H1 (cell line): ENCODE measurements at regions not wholly inside any gene's neighbourhood (a gene's known extent, or its start where the extent isn't known, plus 50 kb on each side); places are given as distances from the start of the nearest gene placed in this dataset.

Experiments
- CTCF ChIA-PET: fragments of 300-600 bp; sonication (Branson Sonifier 250); formaldehyde crosslinking; loops from one replicate; lab custom pipeline; 2021; ENCODE audit not compliant: partially characterized antibody; lab: Charles Lee
- POLR2A ChIA-PET: fragments of 300-600 bp; sonication (Branson Sonifier 250); formaldehyde crosslinking; loops from one replicate; lab custom pipeline; 2021; ENCODE audit warnings: inconsistent platforms; ENCODE audit not compliant: partially characterized antibody; lab: Charles Lee
- DNase-seq, 2 experiments: peaks; one replicate each; pipeline versions ENCODE4 v3.0.0 to v3.0.0-alpha.2; 2010 to 2022; ENCODE audit warnings: low spot score in 2 of 2, low read depth in 1 of 2, mixed read lengths in 1 of 2
- FAIRE-seq: peaks from 2 replicates; lab custom pipeline; 2011; peaks lifted over from hg19 to GRCh38; lab: Jason Lieb, UNC
- H2AFZ ChIP-seq: 2 replicates; pipeline ENCODE4 v1.8.1; 2012; ENCODE audit warnings: low read length, inconsistent platforms
- H2AK5ac ChIP-seq: 2 replicates; pipeline ENCODE4 v1.6.1; 2013; ENCODE audit warnings: low read depth, low read length
- H2BK120ac ChIP-seq: replicated peaks from 2 replicates; pipeline ENCODE3; 2013; ENCODE audit warnings: low read depth, low read length, inconsistent platforms
- H2BK12ac ChIP-seq: 2 replicates; pipeline ENCODE4 v1.6.1; 2013; ENCODE audit warnings: low read depth, low read length
- H2BK15ac ChIP-seq: 2 replicates; pipeline ENCODE4 v1.6.1; 2013; ENCODE audit warnings: low read length
- H2BK20ac ChIP-seq: 2 replicates; pipeline ENCODE4 v1.6.1; 2013; ENCODE audit warnings: low read length
- H2BK5ac ChIP-seq: 2 replicates; pipeline ENCODE4 v1.6.1; 2013; ENCODE audit warnings: low read depth, low read length
- H3K14ac ChIP-seq: 2 replicates; pipeline ENCODE4 v1.6.1; 2013; ENCODE audit warnings: inconsistent platforms; ENCODE audit not compliant: insufficient read length
- H3K18ac ChIP-seq: 2 replicates; pipeline ENCODE4 v1.6.1; 2013; ENCODE audit warnings: low read length; ENCODE audit errors: extremely low read depth
- H3K23ac ChIP-seq: 2 replicates; pipeline ENCODE4 v1.6.1; 2013; ENCODE audit warnings: inconsistent platforms; ENCODE audit not compliant: insufficient read length
- H3K23me2 ChIP-seq: 2 replicates; pipeline ENCODE4 v1.6.1; 2013; ENCODE audit warnings: low read depth, low read length
- H3K27ac ChIP-seq: 2 replicates; pipeline ENCODE4 v1.6.1; 2011; ENCODE audit warnings: low read depth, low read length, inconsistent platforms
- H3K27me3 ChIP-seq, 4 experiments: replicated peaks in 1 of 4; 1 replicate in 1 of 4; 2 replicates in 3 of 4; pipeline versions ENCODE4 v1.6.1 to v1.8.1; 2011 to 2013; ENCODE audit warnings: low read length in 3 of 4, mild to moderate bottlenecking in 3 of 4, inconsistent platforms in 2 of 4, mixed read lengths in 2 of 4, moderate library complexity in 1 of 4; ENCODE audit not compliant: control insufficient read depth in 3 of 4, insufficient read depth in 3 of 4; ENCODE audit errors: extremely low read depth in 1 of 4
- H3K36me3 ChIP-seq, 4 experiments: 2 replicates each; pipeline versions ENCODE4 v1.6.1 to v1.8.1; 2011 to 2013; ENCODE audit warnings: mild to moderate bottlenecking in 4 of 4, low read length in 3 of 4, moderate library complexity in 2 of 4, control low read depth in 1 of 4, inconsistent platforms in 1 of 4; ENCODE audit not compliant: insufficient read depth in 4 of 4, control insufficient read depth in 2 of 4
- H3K4ac ChIP-seq: replicated peaks from 2 replicates; pipeline ENCODE3; 2013; ENCODE audit warnings: low read length, low read depth, mixed read lengths, inconsistent platforms; ENCODE audit not compliant: insufficient read length
- H3K4me1 ChIP-seq, 4 experiments: replicated peaks in 1 of 4; 1 replicate in 1 of 4; 2 replicates in 3 of 4; pipeline versions ENCODE4 v1.6.1 to v1.8.1; 2011 to 2013; ENCODE audit warnings: low read length in 3 of 4, inconsistent platforms in 2 of 4, mixed read lengths in 1 of 4; ENCODE audit not compliant: insufficient read depth in 4 of 4, control insufficient read depth in 3 of 4
- H3K4me2 ChIP-seq, 2 experiments: 2 replicates each; pipeline versions ENCODE4 v1.6.1 to v1.8.1; 2011 to 2013; ENCODE audit warnings: low read depth in 2 of 2, low read length in 2 of 2, control low read depth in 1 of 2, inconsistent platforms in 1 of 2, mild to moderate bottlenecking in 1 of 2; ENCODE audit not compliant: insufficient read depth in 1 of 2
- H3K4me3 ChIP-seq, 4 experiments: fragments of 200-600, 300-600 bp in 1 of 4; sonication (generic), shearing (Covaris generic), sonication (Bioruptor Twin) in 1 of 4; 2 replicates each; pipeline versions ENCODE4 v1.5.1 to v1.8.1; 2011 to 2016; ENCODE audit warnings: low read length in 4 of 4, low read depth in 3 of 4, control low read depth in 2 of 4, inconsistent platforms in 2 of 4, mild to moderate bottlenecking in 2 of 4, mixed read lengths in 1 of 4, moderate library complexity in 1 of 4; ENCODE audit not compliant: insufficient read depth in 2 of 4; ENCODE audit errors: extremely low read depth in 1 of 4
- H3K56ac ChIP-seq: replicated peaks from 2 replicates; pipeline ENCODE3; 2013; ENCODE audit warnings: low read depth, mild to moderate bottlenecking, mixed read lengths, low read length, inconsistent platforms; ENCODE audit not compliant: insufficient read length
- H3K79me1 ChIP-seq: 2 replicates; pipeline ENCODE4 v1.6.1; 2013; ENCODE audit warnings: low read depth, low read length, control low read depth
- H3K79me2 ChIP-seq, 2 experiments: 2 replicates each; pipeline versions ENCODE4 v1.6.1 to v1.8.1; 2012 to 2013; ENCODE audit warnings: low read length in 2 of 2, mild to moderate bottlenecking in 2 of 2, inconsistent platforms in 1 of 2; ENCODE audit not compliant: insufficient read depth in 2 of 2, control insufficient read depth in 1 of 2
- H3K9ac ChIP-seq, 4 experiments: replicated peaks in 1 of 4; 1 replicate in 1 of 4; 2 replicates in 3 of 4; pipeline versions ENCODE4 v1.6.1 to v1.8.1; 2011 to 2013; ENCODE audit warnings: low read depth in 3 of 4, low read length in 3 of 4, control low read depth in 2 of 4, mild to moderate bottlenecking in 2 of 4, moderate library complexity in 2 of 4, inconsistent platforms in 1 of 4; ENCODE audit errors: extremely low read depth in 1 of 4
- H3K9me3 ChIP-seq, 2 experiments: 2 replicates each; pipeline versions ENCODE4 v1.6.1 to v1.8.1; 2012 to 2013; ENCODE audit warnings: mild to moderate bottlenecking in 2 of 2, moderate library complexity in 2 of 2, control low read depth in 1 of 2, inconsistent platforms in 1 of 2, low read depth in 1 of 2, low read length in 1 of 2, mixed read lengths in 1 of 2; ENCODE audit not compliant: insufficient read depth in 2 of 2
- H4K20me1 ChIP-seq, 2 experiments: replicated peaks in 1 of 2; 2 replicates each; pipeline versions ENCODE3 to v1.8.1; 2011 to 2013; ENCODE audit warnings: inconsistent platforms in 2 of 2, low read length in 2 of 2, mild to moderate bottlenecking in 1 of 2; ENCODE audit not compliant: insufficient read depth in 2 of 2, control insufficient read depth in 1 of 2
- H4K5ac ChIP-seq: 2 replicates; pipeline ENCODE4 v1.6.1; 2013; ENCODE audit warnings: low read length, low read depth, mixed read lengths, inconsistent platforms; ENCODE audit not compliant: insufficient read length
- H4K8ac ChIP-seq: 2 replicates; pipeline ENCODE4 v1.8.0; 2013; ENCODE audit warnings: mild to moderate bottlenecking, moderate library complexity, low read length, inconsistent platforms; ENCODE audit not compliant: insufficient read depth; ENCODE audit errors: extremely low read depth
- H4K91ac ChIP-seq: replicated peaks from 2 replicates; pipeline ENCODE3; 2013; ENCODE audit warnings: low read length, mixed read lengths, inconsistent platforms; ENCODE audit not compliant: insufficient read length
- ATF3 ChIP-seq: IDR thresholded peaks from 2 replicates; pipeline ENCODE4 v1.6.1; 2011; ENCODE audit warnings: low read depth, mild to moderate bottlenecking, low read length; ENCODE audit not compliant: insufficient read depth
- CEBPB ChIP-seq: IDR thresholded peaks from 2 replicates; pipeline ENCODE4 v1.6.1; 2012; ENCODE audit warnings: low read depth, low read length
- CHD2 ChIP-seq: IDR thresholded peaks from 2 replicates; pipeline ENCODE4 v1.6.1; 2012; ENCODE audit warnings: low read length, improper control_type of control experiment
- CREB1 ChIP-seq: IDR thresholded peaks from 2 replicates; pipeline ENCODE4 v1.6.1; 2012; ENCODE audit warnings: inconsistent platforms
- EP300 ChIP-seq, 2 experiments: IDR thresholded peaks; 1 replicate in 1 of 2; 2 replicates in 1 of 2; pipeline ENCODE4 v1.6.1; 2011 to 2012; ENCODE audit warnings: low read depth in 2 of 2, low read length in 2 of 2, mild to moderate bottlenecking in 2 of 2, borderline replicate concordance in 1 of 2, inconsistent platforms in 1 of 2, moderate library complexity in 1 of 2
- HDAC2 ChIP-seq, 2 experiments: fragments of 300-600 bp in 1 of 2; sonication (generic) in 1 of 2; IDR thresholded peaks; 2 replicates each; pipeline ENCODE4 v1.6.1; 2011 to 2012; ENCODE audit warnings: low read depth in 2 of 2, low read length in 2 of 2, mild to moderate bottlenecking in 2 of 2, moderate library complexity in 2 of 2, borderline replicate concordance in 1 of 2, inconsistent platforms in 1 of 2
- JUN ChIP-seq: IDR thresholded peaks from 2 replicates; pipeline ENCODE4 v1.6.1; 2011; ENCODE audit warnings: low read depth, mild to moderate bottlenecking, improper control_type of control experiment, low read length
- JUND ChIP-seq: IDR thresholded peaks from 2 replicates; pipeline ENCODE4 v1.6.1; 2011; ENCODE audit warnings: mild to moderate bottlenecking, improper control_type of control experiment, low read length
- MAX ChIP-seq: IDR thresholded peaks from 2 replicates; pipeline ENCODE4 v1.6.1; 2012; ENCODE audit warnings: inconsistent platforms
- SAP30 ChIP-seq: fragments of 300-600 bp; sonication (generic); IDR thresholded peaks from 2 replicates; pipeline ENCODE4 v1.7.1; 2012; ENCODE audit warnings: low read length, moderate library complexity, mild to moderate bottlenecking, inconsistent platforms; ENCODE audit not compliant: insufficient read depth, insufficient replicate concordance
- SRF ChIP-seq: IDR thresholded peaks from 2 replicates; pipeline ENCODE4 v1.6.1; 2011; ENCODE audit warnings: mild to moderate bottlenecking, low read depth, low read length, moderate library complexity
- WGBS, 2 experiments: shearing (Covaris generic) in 1 of 2; methylation state at CpG; one replicate each; pipeline versions ENCODE4 v1.1.6 to v1.1.7; 2013 to 2015; ENCODE audit warnings: low lambda C conversion rate in 2 of 2, mixed read lengths in 2 of 2, inconsistent platforms in 1 of 2, low coverage in 1 of 2, missing lambda C conversion rate in 1 of 2; ENCODE audit not compliant: insufficient replicate concordance in 2 of 2, insufficient coverage in 1 of 2, insufficient read length in 1 of 2; ENCODE audit errors: extremely low coverage in 1 of 2, missing lambda C conversion rate in 1 of 2; 5-methylcytosine and 5-hydroxymethylcytosine counted together

- H4K91ac ChIP-seq, result no peak overlapping the region
- H3K79me2 ChIP-seq, result no peaks in the 10 kb centered on the region
- H2BK15ac ChIP-seq, result no peak overlapping the region
- no peak overlapping the region for H3K27ac ChIP-seq
- no peak overlapping the region for H4K5ac ChIP-seq
- H2BK20ac ChIP-seq, result no peak overlapping the region
- no peak overlapping the region for H3K4me3 ChIP-seq
- H3K9ac ChIP-seq, result no peak overlapping the region
- 0 out of 7 replicates have a peak, but pooled peaks cover 0 to 2% (median 0%) of the 10 kb centered on the region in 4 experiments for H3K27me3 ChIP-seq
- DNase-seq, result no peak
- 75% methylated on average over 1 of the region's 1 CpG; no CpG with 5 or more reads in 1 of the 2 experiments for WGBS, 2 experiments
- no peaks in the 10 kb centered on the region for H3K4me1 ChIP-seq
- H2BK5ac ChIP-seq, result no peak overlapping the region
- H3K79me1 ChIP-seq, result no peaks in the 10 kb centered on the region; the same call in 1 of the 2 replicates
- H3K18ac ChIP-seq, result no peak overlapping the region
- CTCF ChIA-PET, result no interaction called here
- H2AFZ ChIP-seq, result no peak overlapping the region
- H3K4ac ChIP-seq, result no peak overlapping the region
- H3K4me2 ChIP-seq, result no peak overlapping the region
- peaks cover 0 to 7% of the 10 kb centered on the region in 2 experiments for H4K20me1 ChIP-seq
- POLR2A ChIA-PET, result no interaction called here
- H3K23ac ChIP-seq, result no peak overlapping the region
- no peak overlapping the region for H3K14ac ChIP-seq
- H2BK120ac ChIP-seq, result no peak overlapping the region
- H3K56ac ChIP-seq, result no peak overlapping the region
- H4K8ac ChIP-seq, result no peak overlapping the region
- H2BK12ac ChIP-seq, result no peak overlapping the region
- TF ChIP-seq SRF (no peak), HDAC2 (IDR thresholded peaks at IDR 0.05; ENCODE audit: borderline replicate concordance in 1 of 2, low read depth in 2 of 2, low read length in 2 of 2) (no peak), JUN (no peak), CHD2 (no peak), EP300 (IDR thresholded peaks at IDR 0.05; ENCODE audit: borderline replicate concordance in 1 of 2, low read depth in 2 of 2, low read length in 2 of 2) (no peak), MAX (no peak), ATF3 (no peak), SAP30 (no peak), CEBPB (no peak), CREB1 (no peak), JUND (no peak)
- no peak for FAIRE-seq
- H2AK5ac ChIP-seq, result no peak overlapping the region
- no peaks in the 10 kb centered on the region for H3K36me3 ChIP-seq
- peaks cover 15% of the 10 kb centered on the region; the same call in 1 of the 2 replicates for H3K23me2 ChIP-seq
- no peaks in the 10 kb centered on the region for H3K9me3 ChIP-seq
Observed at GRCh38 chr16:26371349-26371869, 679.6 kb downstream of the HS3ST4 start.
